Prostate gland (tissue), 2 donors: ENCODE measurements at regions not wholly inside any gene's neighbourhood (a gene's known extent, or its start where the extent isn't known, plus 50 kb on each side); places are given as distances from the start of the nearest gene placed in this dataset.

Experiments
- DNase-seq: peaks from one replicate; pipeline ENCODE4 v3.0.0-alpha.2; 2019; ENCODE audit warnings: low spot score
- H3K27ac ChIP-seq, 2 donors: fragments of 200-600 bp; sonication (generic); 2 replicates each; pipeline ENCODE4 v1.5.1; 2017 to 2019
- H3K27me3 ChIP-seq: fragments of 200-600 bp; sonication (generic); replicated peaks from 2 replicates; pipeline ENCODE4 v1.5.1; 2019; ENCODE audit not compliant: insufficient read depth
- H3K36me3 ChIP-seq, 2 donors: fragments of 200-600 bp; sonication (generic); 1 replicate in 1 of 2; 2 replicates in 1 of 2; pipeline versions ENCODE4 v1.5.1 to v1.8.1; 2017 to 2019
- H3K4me1 ChIP-seq: fragments of 200-600 bp; sonication (generic); replicated peaks from 2 replicates; pipeline ENCODE4 v1.5.1; 2019
- H3K4me3 ChIP-seq, 2 donors: fragments of 200-600 bp; sonication (generic); 2 replicates each; pipeline ENCODE4 v1.5.1; 2017 to 2019
- H3K9me3 ChIP-seq: fragments of 200-600 bp; sonication (generic); 2 replicates; pipeline ENCODE4 v1.5.1; 2017
- CTCF ChIP-seq, 4 experiments: fragments of 200-600 bp in 2 of 4; fragments of 450-650 bp in 2 of 4; sonication (generic) in 2 of 4; IDR thresholded peaks; 1 replicate in 3 of 4; 2 replicates in 1 of 4; pipeline ENCODE4 v1.5.1; 2016 to 2019; ENCODE audit warnings: antibody characterized with exemption in 4 of 4, mild to moderate bottlenecking in 2 of 4, moderate library complexity in 2 of 4
- POLR2A ChIP-seq: fragments of 450-650 bp; IDR thresholded peaks from one replicate; pipeline ENCODE4 v1.6.1; 2016; ENCODE audit warnings: antibody characterized with exemption, mild to moderate bottlenecking
- POLR2AphosphoS5 ChIP-seq: sonication (generic); formaldehyde crosslinking; IDR thresholded peaks from one replicate; pipeline ENCODE4 v1.6.1; 2017; ENCODE audit warnings: antibody characterized with exemption
- whole genome bisulfite sequencing: methylation state at CpG from one replicate; pipeline ENCODE4 v1.1.5; 2018; 5-methylcytosine and 5-hydroxymethylcytosine counted together
- intact Hi-C: fragments of 100-400 bp; cut with DNase I; formaldehyde crosslinking; loops from one replicate; pipeline ENCODE4 v1.14.2; 2022

- H3K36me3 ChIP-seq = no peaks in the 10 kb centered on the region
- TF ChIP-seq CTCF (IDR thresholded peaks at IDR 0.05) (peak in 3 of 4 experiments; percentile 6 to 29 (median 27)), POLR2A (no peak), POLR2AphosphoS5 (no peak)
- no peak overlapping the region for H3K4me3 ChIP-seq
- DNase-seq = no peak
- intact Hi-C loops = no loop called here
- WGBS = 35% methylated on average over 4 of the region's 4 CpGs
- H3K9me3 ChIP-seq = no peaks in the 10 kb centered on the region
- H3K27me3 ChIP-seq = no peaks in the 10 kb centered on the region
- no peak overlapping the region for H3K27ac ChIP-seq
- H3K4me1 ChIP-seq = no peaks in the 10 kb centered on the region
These were observed 491.0 kb downstream of the MATN1 start for GRCh38 chr1:30232288-30232899.

GRCh38 chr1:30229960-30230359, 493.4 kb downstream of the MATN1 start:
- no peaks in the 10 kb centered on the region for H3K9me3 ChIP-seq
- no peak for DNase-seq
- H3K36me3 ChIP-seq = no peaks in the 10 kb centered on the region
- intact Hi-C loops = no loop called here
- H3K4me1 ChIP-seq = no peaks in the 10 kb centered on the region
- no peak overlapping the region for H3K4me3 ChIP-seq
- no peaks in the 10 kb centered on the region for H3K27me3 ChIP-seq
- 98% methylated on average over 9 of the region's 9 CpGs for WGBS
- no peak for TF ChIP-seq POLR2AphosphoS5
- no peak for TF ChIP-seq POLR2A
- no peak for TF ChIP-seq CTCF (IDR thresholded peaks at IDR 0.05)
- no peak overlapping the region for H3K27ac ChIP-seq

- no peaks in the 10 kb centered on the region for H3K9me3 ChIP-seq
- WGBS = 65% methylated on average over 9 of the region's 9 CpGs
- H3K4me3 ChIP-seq = no peak overlapping the region
- TF ChIP-seq POLR2A (no peak), POLR2AphosphoS5 (no peak), CTCF (IDR thresholded peaks at IDR 0.05) (no peak)
- H3K4me1 ChIP-seq = no peaks in the 10 kb centered on the region
- H3K27ac ChIP-seq = no peak overlapping the region
- no peaks in the 10 kb centered on the region for H3K27me3 ChIP-seq
- no peaks in the 10 kb centered on the region for H3K36me3 ChIP-seq
- intact Hi-C loops = no loop called here
- DNase-seq = no peak
These were observed 493.8 kb downstream of the MATN1 start for GRCh38 chr1:30229557-30229956.

GRCh38 chr1:30226648-30227047, 496.7 kb downstream of the MATN1 start:
- Histone ChIP-seq H3K36me3 (no peaks in the 10 kb centered on the region), H3K9me3 (no peaks in the 10 kb centered on the region), H3K27me3 (no peaks in the 10 kb centered on the region), H3K4me3 (no peak overlapping the region), H3K4me1 (no peaks in the 10 kb centered on the region), H3K27ac (no peak overlapping the region)
- intact Hi-C loops = no loop called here
- 41% methylated on average over 6 of the region's 6 CpGs for WGBS
- DNase-seq = no peak
- TF ChIP-seq CTCF (IDR thresholded peaks at IDR 0.05) = no peak
- TF ChIP-seq POLR2A = no peak
- no peak for TF ChIP-seq POLR2AphosphoS5

GRCh38 chr1:30225357-30225756, 498.0 kb downstream of the MATN1 start:
- Histone ChIP-seq H3K36me3 (no peaks in the 10 kb centered on the region), H3K27me3 (no peaks in the 10 kb centered on the region), H3K4me3 (no peak overlapping the region), H3K27ac (no peak overlapping the region), H3K4me1 (no peaks in the 10 kb centered on the region), H3K9me3 (no peaks in the 10 kb centered on the region)
- WGBS = 57% methylated on average over 7 of the region's 7 CpGs
- intact Hi-C loops = no loop called here
- no peak for DNase-seq
- TF ChIP-seq POLR2AphosphoS5 (no peak), CTCF (IDR thresholded peaks at IDR 0.05) (no peak), POLR2A (no peak)
